ENCODE measurements at regions not wholly inside any gene's neighbourhood (a gene's known extent, or its start where the extent isn't known, plus 50 kb on each side); places are given as distances from the start of the nearest gene placed in this dataset.

DNA sequence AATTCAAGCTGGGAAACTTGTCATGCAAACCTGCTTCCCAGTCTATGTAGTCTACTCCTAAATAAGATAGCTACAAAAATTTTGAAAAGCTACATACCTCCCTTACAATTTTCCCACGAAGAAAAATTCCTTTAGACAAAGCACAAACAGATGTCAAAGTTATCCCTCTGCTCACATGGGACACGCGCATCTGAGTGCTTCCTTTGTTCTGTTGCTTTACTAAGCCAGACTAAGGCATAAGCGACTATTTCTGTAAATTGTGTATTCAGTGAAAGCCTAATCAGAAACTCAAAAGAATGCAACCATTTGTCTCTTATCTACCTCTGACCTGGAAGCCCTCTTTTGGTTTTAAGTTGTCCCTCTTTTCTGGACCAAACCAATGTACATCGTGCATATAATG, 583.7 kb upstream of the B3GAT1 start:
- Histone ChIP-seq H3K4me1 (peaks cover 0 to 3% (median 0%) of the 10 kb centered on the region in 12 donors), H3K9me3 (no peaks in the 10 kb centered on the region), H3K27ac (peak overlapping the region in 2 of 12 donors; percentile 25 to 34), H3K27me3 (peaks cover 0 to 17% (median 0%) of the 10 kb centered on the region in 9 donors), H3K4me3 (no peak overlapping the region), H3K36me3 (no peaks in the 10 kb centered on the region)
- no peak for TF ChIP-seq POLR2A (IDR thresholded peaks at IDR 0.05)
- TF ChIP-seq, protein P1, sequence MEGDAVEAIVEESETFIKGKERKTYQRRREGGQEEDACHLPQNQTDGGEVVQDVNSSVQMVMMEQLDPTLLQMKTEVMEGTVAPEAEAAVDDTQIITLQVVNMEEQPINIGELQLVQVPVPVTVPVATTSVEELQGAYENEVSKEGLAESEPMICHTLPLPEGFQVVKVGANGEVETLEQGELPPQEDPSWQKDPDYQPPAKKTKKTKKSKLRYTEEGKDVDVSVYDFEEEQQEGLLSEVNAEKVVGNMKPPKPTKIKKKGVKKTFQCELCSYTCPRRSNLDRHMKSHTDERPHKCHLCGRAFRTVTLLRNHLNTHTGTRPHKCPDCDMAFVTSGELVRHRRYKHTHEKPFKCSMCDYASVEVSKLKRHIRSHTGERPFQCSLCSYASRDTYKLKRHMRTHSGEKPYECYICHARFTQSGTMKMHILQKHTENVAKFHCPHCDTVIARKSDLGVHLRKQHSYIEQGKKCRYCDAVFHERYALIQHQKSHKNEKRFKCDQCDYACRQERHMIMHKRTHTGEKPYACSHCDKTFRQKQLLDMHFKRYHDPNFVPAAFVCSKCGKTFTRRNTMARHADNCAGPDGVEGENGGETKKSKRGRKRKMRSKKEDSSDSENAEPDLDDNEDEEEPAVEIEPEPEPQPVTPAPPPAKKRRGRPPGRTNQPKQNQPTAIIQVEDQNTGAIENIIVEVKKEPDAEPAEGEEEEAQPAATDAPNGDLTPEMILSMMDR (IDR thresholded peaks at IDR 0.05), result no peak
- intact Hi-C loops (cut with DNase I), result no loop called here
- 39 to 50% (median 47%) methylated on average over 5 of the region's 5 CpGs for WGBS, 4 donors
- no peak for DNase-seq
- ATAC-seq, result no peak

DNA sequence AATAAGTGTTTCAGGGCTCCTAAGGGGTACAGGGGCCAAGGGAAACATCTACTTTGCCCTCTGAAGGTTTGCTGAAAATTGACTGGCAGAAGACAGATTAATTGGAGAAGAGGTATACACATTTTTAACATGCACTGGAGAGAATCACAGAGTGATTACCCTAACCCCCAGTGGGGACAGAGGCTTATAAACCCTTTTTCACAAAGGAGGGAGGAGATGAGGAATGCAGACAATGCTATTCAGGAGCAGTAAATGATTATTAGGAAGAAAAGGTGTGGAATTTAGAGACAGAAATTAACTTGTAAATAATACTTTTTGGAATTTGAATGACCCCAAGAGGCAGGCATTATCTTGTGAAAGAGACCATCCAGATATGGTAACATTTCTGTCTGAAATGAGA, 582.4 kb upstream of the B3GAT1 start:
- ATAC-seq (no peak), DNase-seq (no peak)
- Histone ChIP-seq H3K36me3 (no peaks in the 10 kb centered on the region), H3K27ac (peak overlapping the region in 1 of 12 donors; percentile 7), H3K27me3 (peaks cover 0 to 17% (median 0%) of the 10 kb centered on the region in 9 donors), H3K9me3 (no peaks in the 10 kb centered on the region), H3K4me3 (no peak overlapping the region), H3K4me1 (peaks cover 0 to 3% (median 0%) of the 10 kb centered on the region in 12 donors)
- TF ChIP-seq, protein P1 (IDR thresholded peaks at IDR 0.05), result no peak
- TF ChIP-seq POLR2A (IDR thresholded peaks at IDR 0.05), result no peak
- intact Hi-C loops (cut with DNase I), result no loop called here

DNA sequence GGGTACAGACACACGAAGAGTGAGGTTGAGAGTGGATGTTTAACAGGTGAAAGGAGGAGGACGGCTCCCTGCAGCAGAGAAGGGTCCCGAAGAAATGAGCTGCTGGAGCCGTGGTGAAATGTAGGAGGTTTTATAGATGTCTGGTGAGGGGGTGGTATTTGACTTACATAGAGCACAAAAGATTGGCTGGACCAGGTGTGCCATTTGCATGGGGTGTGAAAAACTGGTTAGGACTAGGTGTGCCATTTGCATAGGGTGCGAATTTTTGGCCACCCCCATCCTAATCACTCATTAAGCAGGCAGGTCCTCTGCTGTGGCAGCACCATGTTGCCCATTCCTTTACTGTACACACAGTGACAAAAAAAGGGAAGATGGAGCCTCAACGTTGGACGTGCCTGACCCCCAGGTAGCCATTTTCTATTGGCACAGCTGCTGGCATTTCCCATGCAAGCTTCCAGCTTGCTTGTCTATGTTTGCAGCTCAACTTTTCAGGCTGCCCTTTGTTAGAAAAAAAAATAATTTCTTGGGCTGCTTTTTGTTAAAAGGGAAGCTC, 581.7 kb upstream of the B3GAT1 start:
- H3K36me3 ChIP-seq, result no peaks in the 10 kb centered on the region
- ATAC-seq, result no peak
- no peak overlapping the region for H3K4me3 ChIP-seq
- intact Hi-C loops (cut with DNase I), result no loop called here
- WGBS, 4 donors, result 63 to 77% (median 67%) methylated on average over 7 of the region's 7 CpGs
- no peaks in the 10 kb centered on the region for H3K9me3 ChIP-seq
- H3K27me3 ChIP-seq, result peaks cover 0 to 17% (median 0%) of the 10 kb centered on the region in 9 donors
- DNase-seq, result no peak
- H3K27ac ChIP-seq, result no peak overlapping the region
- no peak for TF ChIP-seq POLR2A (IDR thresholded peaks at IDR 0.05)
- TF ChIP-seq, protein P1 (IDR thresholded peaks at IDR 0.05), result no peak
- peaks cover 0 to 3% (median 0%) of the 10 kb centered on the region in 12 donors for H3K4me1 ChIP-seq

DNA sequence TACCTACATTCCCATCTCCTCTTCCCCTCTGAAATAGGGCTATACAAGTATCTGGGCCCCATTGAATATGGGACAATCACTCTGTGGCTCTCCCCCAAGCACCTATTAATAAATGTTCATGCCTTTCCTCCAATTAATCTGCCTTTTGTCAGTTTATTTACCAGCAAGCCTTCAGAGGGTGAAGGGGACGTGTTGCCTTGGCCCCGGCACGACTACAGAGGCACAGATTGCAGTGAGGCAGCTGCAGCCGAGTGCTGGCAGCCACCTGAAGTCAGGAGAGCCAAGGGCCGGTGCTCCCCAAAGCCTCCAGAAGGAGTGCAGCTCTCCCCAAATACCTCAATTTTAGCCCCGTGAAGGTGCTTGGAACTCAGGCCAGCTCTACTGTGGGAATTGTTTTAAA, 580.9 kb upstream of the B3GAT1 start:
- peaks cover 0 to 3% (median 0%) of the 10 kb centered on the region in 12 donors for H3K4me1 ChIP-seq
- TF ChIP-seq, protein P1 (IDR thresholded peaks at IDR 0.05), result no peak
- no peak for TF ChIP-seq POLR2A (IDR thresholded peaks at IDR 0.05)
- no peaks in the 10 kb centered on the region for H3K36me3 ChIP-seq
- WGBS, 4 donors, result 60 to 73% (median 68%) methylated on average over 5 to 6 of the region's 6 CpGs
- ATAC-seq, result no peak
- no peak overlapping the region for H3K4me3 ChIP-seq
- peaks cover 0 to 17% (median 0%) of the 10 kb centered on the region in 9 donors for H3K27me3 ChIP-seq
- intact Hi-C loops (cut with DNase I), result no loop called here
- no peak for DNase-seq
- H3K9me3 ChIP-seq, result no peaks in the 10 kb centered on the region
- no peak overlapping the region for H3K27ac ChIP-seq

Data from heart left ventricle (tissue), 16 donors.